BJ (cell line): ENCODE measurements at regions not wholly inside any gene's neighbourhood (a gene's known extent, or its start where the extent isn't known, plus 50 kb on each side); places are given as distances from the start of the nearest gene placed in this dataset.

ENCODE experiments used
- CTCF ChIA-PET: fragments of 350-600 bp; formaldehyde crosslinking; extraction: SDS; loops from one replicate; lab custom pipeline; 2021; ENCODE audit warnings: antibody characterized with exemption, inconsistent platforms; lab: Yijun Ruan, JAX
- POLR2A ChIA-PET: fragments of 300-600 bp; sonication (Branson Sonifier 250); formaldehyde crosslinking; extraction: SDS; loops from one replicate; lab custom pipeline; 2021; ENCODE audit warnings: antibody characterized with exemption; lab: Charles Lee
- DNase-seq: peaks from one replicate; pipeline ENCODE4 v3.0.0-alpha.2; 2011; ENCODE audit warnings: low read depth
- H3K27me3 ChIP-seq: 2 replicates; pipeline ENCODE4 v1.6.0; 2011; ENCODE audit warnings: low read length; ENCODE audit not compliant: control insufficient read depth, insufficient read depth
- H3K36me3 ChIP-seq: 2 replicates; pipeline ENCODE4 v1.5.1; 2011; ENCODE audit warnings: low read length; ENCODE audit not compliant: control insufficient read depth, insufficient read depth
- H3K4me3 ChIP-seq: 2 replicates; pipeline ENCODE4 v1.5.1; 2011; ENCODE audit warnings: low read depth, mild to moderate bottlenecking, control low read depth, low read length
- CTCF ChIP-seq: IDR thresholded peaks from 2 replicates; pipeline ENCODE4 v1.5.1; 2011; ENCODE audit warnings: low read depth, mild to moderate bottlenecking, control low read depth, inconsistent platforms, low read length, moderate library complexity; ENCODE audit not compliant: insufficient read depth

GRCh38 chr2:104518256-104518655 lies 335.7 kb upstream of the POU3F3 start:
- no peak for DNase-seq
- TF ChIP-seq CTCF: no peak
- Histone ChIP-seq H3K4me3 (no peak overlapping the region), H3K27me3 (no peaks in the 10 kb centered on the region), H3K36me3 (no peaks in the 10 kb centered on the region)
- ChIA-PET CTCF (no interaction called here), POLR2A (no interaction called here)

GRCh38 chr2:104521247-104521646 lies 332.7 kb upstream of the POU3F3 start:
- Histone ChIP-seq H3K27me3 (no peaks in the 10 kb centered on the region), H3K36me3 (no peaks in the 10 kb centered on the region), H3K4me3 (no peak overlapping the region)
- CTCF ChIA-PET: no interaction called here
- POLR2A ChIA-PET: no interaction called here
- DNase-seq: no peak
- TF ChIP-seq CTCF: no peak

GRCh38 chr2:104523921-104524320 lies 330.0 kb upstream of the POU3F3 start:
- no peak for DNase-seq
- POLR2A ChIA-PET: no interaction called here
- TF ChIP-seq CTCF: no peak
- Histone ChIP-seq H3K36me3 (no peaks in the 10 kb centered on the region), H3K27me3 (no peaks in the 10 kb centered on the region), H3K4me3 (no peak overlapping the region)
- CTCF ChIA-PET: no interaction called here

GRCh38 chr2:104528101-104528500 lies 325.8 kb upstream of the POU3F3 start:
- Histone ChIP-seq H3K27me3 (no peaks in the 10 kb centered on the region), H3K36me3 (no peaks in the 10 kb centered on the region), H3K4me3 (no peak overlapping the region)
- no peak for DNase-seq
- no peak for TF ChIP-seq CTCF
- ChIA-PET POLR2A (no interaction called here), CTCF (no interaction called here)

- DNase-seq: no peak
- TF ChIP-seq CTCF: no peak
- Histone ChIP-seq H3K4me3 (no peak overlapping the region), H3K27me3 (no peaks in the 10 kb centered on the region), H3K36me3 (no peaks in the 10 kb centered on the region)
- ChIA-PET CTCF (no interaction called here), POLR2A (no interaction called here)
These were observed 322.8 kb upstream of the POU3F3 start for GRCh38 chr2:104531122-104531521.
